Calu3 (cell line): ENCODE measurements at regions not wholly inside any gene's neighbourhood (a gene's known extent, or its start where the extent isn't known, plus 50 kb on each side); places are given as distances from the start of the nearest gene placed in this dataset.

Experiments
- BruUV-seq: library from RNA; stranded (reverse); fragments of 400-500 nt; replicated peaks from 2 replicates; lab custom pipeline; 2021; lab: Mats Ljungman, UMichigan
- CTCF ChIA-PET: fragments of 300-600 bp; sonication (Branson Sonifier 250); formaldehyde crosslinking; loops from one replicate; lab custom pipeline; 2022; ENCODE audit warnings: antibody characterized with exemption; lab: Charles Lee
- DNase-seq: peaks from one replicate; pipeline ENCODE4 v3.0.0; 2022
- H3K27ac Mint-ChIP-seq: one replicate; pipeline ENCODE4 v1.8.0; 2022; ENCODE audit warnings: mixed read lengths; ENCODE audit not compliant: unreplicated experiment
- H3K27me3 Mint-ChIP-seq: one replicate; pipeline ENCODE4 v1.8.0; 2022; ENCODE audit warnings: mixed read lengths; ENCODE audit not compliant: unreplicated experiment
- H3K36me3 Mint-ChIP-seq: one replicate; pipeline ENCODE4 v1.8.0; 2022; ENCODE audit warnings: mild to moderate bottlenecking, moderate library complexity, mixed read lengths; ENCODE audit not compliant: insufficient read depth, unreplicated experiment
- H3K4me1 Mint-ChIP-seq: one replicate; pipeline ENCODE4 v1.8.0; 2022; ENCODE audit warnings: mild to moderate bottlenecking, low read depth, mixed read lengths; ENCODE audit not compliant: unreplicated experiment
- H3K4me3 Mint-ChIP-seq: one replicate; pipeline ENCODE4 v1.8.0; 2022; ENCODE audit warnings: mild to moderate bottlenecking, low read depth, moderate library complexity, mixed read lengths; ENCODE audit not compliant: unreplicated experiment
- H3K9me3 Mint-ChIP-seq: one replicate; pipeline ENCODE4 v1.8.0; 2022; ENCODE audit warnings: low read depth, mixed read lengths; ENCODE audit not compliant: unreplicated experiment
- intact Hi-C: fragments of 100-400 bp; cut with micrococcal nuclease; formaldehyde crosslinking; loops from one replicate; pipeline ENCODE4 v1.10.0; 2022; ENCODE audit not compliant: unreplicated experiment
- TF ChIP-seq, protein P1 (sequence below): fragments of 200-600 bp; IDR thresholded peaks from one replicate; pipeline ENCODE4 v1.8.0; 2022; ENCODE audit warnings: antibody characterized with exemption; ENCODE audit not compliant: unreplicated experiment

DNA sequence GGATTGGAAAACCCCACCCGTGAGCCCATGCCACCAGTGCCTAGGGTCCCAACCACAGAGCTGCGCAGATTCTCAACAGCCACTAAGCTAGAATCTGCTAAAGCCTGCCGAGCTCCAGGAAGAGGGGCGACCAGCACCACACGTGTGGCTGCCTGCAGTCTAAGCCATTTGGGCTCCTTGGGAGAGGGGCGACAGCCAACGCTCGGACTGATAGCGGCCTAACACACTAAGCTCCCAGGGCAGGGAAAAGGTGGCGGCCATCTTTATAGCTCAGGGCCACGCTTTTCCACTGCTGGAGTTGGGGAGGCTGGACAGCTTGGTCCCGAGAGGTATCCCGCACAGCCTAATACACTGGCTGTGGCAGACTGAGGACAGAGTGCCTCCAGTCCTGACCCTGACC, 631.8 kb downstream of the CETN3 start:
- no peak for DNase-seq
- intact Hi-C loops: no loop called here
- H3K9me3 Mint-ChIP-seq: peaks cover 22% of the 10 kb centered on the region
- no peak overlapping the region for H3K27ac Mint-ChIP-seq
- BruUV-seq: no TSS peak
- no peak overlapping the region for H3K4me3 Mint-ChIP-seq
- no peaks in the 10 kb centered on the region for H3K27me3 Mint-ChIP-seq
- TF ChIP-seq, protein P1, sequence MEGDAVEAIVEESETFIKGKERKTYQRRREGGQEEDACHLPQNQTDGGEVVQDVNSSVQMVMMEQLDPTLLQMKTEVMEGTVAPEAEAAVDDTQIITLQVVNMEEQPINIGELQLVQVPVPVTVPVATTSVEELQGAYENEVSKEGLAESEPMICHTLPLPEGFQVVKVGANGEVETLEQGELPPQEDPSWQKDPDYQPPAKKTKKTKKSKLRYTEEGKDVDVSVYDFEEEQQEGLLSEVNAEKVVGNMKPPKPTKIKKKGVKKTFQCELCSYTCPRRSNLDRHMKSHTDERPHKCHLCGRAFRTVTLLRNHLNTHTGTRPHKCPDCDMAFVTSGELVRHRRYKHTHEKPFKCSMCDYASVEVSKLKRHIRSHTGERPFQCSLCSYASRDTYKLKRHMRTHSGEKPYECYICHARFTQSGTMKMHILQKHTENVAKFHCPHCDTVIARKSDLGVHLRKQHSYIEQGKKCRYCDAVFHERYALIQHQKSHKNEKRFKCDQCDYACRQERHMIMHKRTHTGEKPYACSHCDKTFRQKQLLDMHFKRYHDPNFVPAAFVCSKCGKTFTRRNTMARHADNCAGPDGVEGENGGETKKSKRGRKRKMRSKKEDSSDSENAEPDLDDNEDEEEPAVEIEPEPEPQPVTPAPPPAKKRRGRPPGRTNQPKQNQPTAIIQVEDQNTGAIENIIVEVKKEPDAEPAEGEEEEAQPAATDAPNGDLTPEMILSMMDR: no peak
- no peaks in the 10 kb centered on the region for H3K36me3 Mint-ChIP-seq
- no peaks in the 10 kb centered on the region for H3K4me1 Mint-ChIP-seq
- CTCF ChIA-PET: no interaction called here

DNA sequence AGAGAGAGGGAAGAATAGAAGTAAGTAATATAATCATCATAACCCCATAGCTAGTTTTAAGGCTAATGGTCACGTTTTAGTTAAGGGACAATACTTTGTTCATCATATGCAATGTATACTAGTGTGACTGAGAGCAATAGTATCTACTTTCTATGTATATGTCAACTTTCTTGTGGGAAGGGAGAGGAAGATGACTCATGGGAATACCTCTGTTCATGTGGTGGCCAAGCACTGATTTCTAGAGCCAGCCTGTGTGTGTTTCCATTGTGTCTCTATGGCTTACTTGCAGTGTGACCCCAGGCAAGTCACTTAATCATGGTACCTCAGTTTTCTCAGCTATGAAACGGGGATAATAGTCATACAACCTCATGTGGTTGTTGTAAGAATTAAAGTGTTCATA, 639.6 kb downstream of the CETN3 start:
- no peaks in the 10 kb centered on the region for H3K27me3 Mint-ChIP-seq
- H3K36me3 Mint-ChIP-seq: no peaks in the 10 kb centered on the region
- CTCF ChIA-PET: interaction anchor here (0.8 kb wide), 1 partner anchor 215 kb away, joined by 3 read pairs; no protein-coding TSS in a partner anchor
- no peak overlapping the region for H3K4me3 Mint-ChIP-seq
- intact Hi-C loops: no loop called here
- no peak overlapping the region for H3K27ac Mint-ChIP-seq
- TF ChIP-seq, protein P1: no peak
- no peaks in the 10 kb centered on the region for H3K4me1 Mint-ChIP-seq
- BruUV-seq: no TSS peak
- DNase-seq: no peak
- peaks cover 2% of the 10 kb centered on the region for H3K9me3 Mint-ChIP-seq

DNA sequence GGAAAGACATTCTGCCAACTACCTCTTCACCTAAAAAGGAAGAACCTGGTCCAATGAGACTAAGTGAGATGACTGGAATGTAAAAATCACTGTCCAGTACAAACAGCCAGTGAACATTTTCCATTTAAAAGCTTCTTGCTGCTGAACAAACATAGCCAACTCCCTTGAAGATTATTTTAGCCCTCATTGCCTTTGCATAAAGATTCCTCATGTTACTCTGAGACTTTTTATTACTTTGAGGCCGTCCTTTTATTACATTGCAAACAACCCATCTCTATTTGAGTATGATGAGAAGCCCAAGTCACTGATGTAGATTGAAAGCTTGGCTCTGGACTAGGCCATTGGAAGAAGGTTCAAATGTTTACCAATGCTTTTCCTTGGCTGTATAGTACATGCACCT, 649.8 kb downstream of the CETN3 start:
- DNase-seq: no peak
- BruUV-seq: no TSS peak

DNA sequence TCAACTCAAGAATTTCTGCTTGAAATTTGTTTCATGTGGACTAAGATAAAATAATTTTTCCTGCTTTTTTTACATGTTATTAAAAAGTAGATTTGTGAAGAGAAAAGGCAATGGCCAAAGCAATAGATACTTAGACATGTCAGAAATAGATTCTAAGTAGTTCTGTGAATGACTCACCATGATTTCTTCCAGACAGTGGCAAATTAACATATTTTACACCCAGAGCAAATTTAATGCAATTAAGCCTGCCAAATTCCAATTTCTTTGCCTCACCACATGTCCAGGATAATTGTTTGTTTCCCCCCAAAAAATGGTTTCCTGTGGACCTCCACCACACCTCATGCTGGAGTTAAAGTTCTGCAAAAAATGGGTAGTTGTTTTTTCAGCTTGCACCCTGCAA, 651.4 kb downstream of the CETN3 start:
- CTCF ChIA-PET: no interaction called here
- TF ChIP-seq, protein P1: no peak
- no peak overlapping the region for H3K4me3 Mint-ChIP-seq

More for the DNA sequence above, 649.8 kb downstream of the CETN3 start:
- Mint-ChIP-seq H3K4me1 (no peaks in the 10 kb centered on the region), H3K4me3 (no peak overlapping the region), H3K27ac (no peak overlapping the region), H3K27me3 (no peaks in the 10 kb centered on the region), H3K9me3 (no peaks in the 10 kb centered on the region), H3K36me3 (no peaks in the 10 kb centered on the region)
- TF ChIP-seq, protein P1: no peak
- CTCF ChIA-PET: interaction anchor here (0.6 kb wide), 1 partner anchor 20 kb away, joined by 4 read pairs; no protein-coding TSS in a partner anchor
- intact Hi-C loops: no loop called here

More for the DNA sequence above, 651.4 kb downstream of the CETN3 start:
- no TSS peak for BruUV-seq
- no peaks in the 10 kb centered on the region for H3K36me3 Mint-ChIP-seq
- H3K27me3 Mint-ChIP-seq: no peaks in the 10 kb centered on the region
- DNase-seq: no peak
- no peaks in the 10 kb centered on the region for H3K9me3 Mint-ChIP-seq
- no peak overlapping the region for H3K27ac Mint-ChIP-seq
- H3K4me1 Mint-ChIP-seq: no peaks in the 10 kb centered on the region
- intact Hi-C loops: no loop called here
